ENCODE measurements at regions not wholly inside any gene's neighbourhood (a gene's known extent, or its start where the extent isn't known, plus 50 kb on each side); places are given as distances from the start of the nearest gene placed in this dataset.
"Not testable (repeated sequence)": the region's sequence is repeated elsewhere in the genome, so short reads cannot be mapped to it uniquely, and the experiment has no call there.

- DNase-seq (ENCODE audit: low read depth): no peak
Measured at GRCh38 chr5:92022415-92023140, 639.5 kb upstream of the ARRDC3 start.

GRCh38 chr5:92019376-92019990 lies 636.4 kb upstream of the ARRDC3 start:
- no peak for DNase-seq (ENCODE audit: low read depth)

- DNase-seq (ENCODE audit: low read depth): peak; percentile 28
Measured at GRCh38 chr5:92017776-92018175, 634.7 kb upstream of the ARRDC3 start.

GRCh38 chr5:92011845-92012244 lies 628.7 kb upstream of the ARRDC3 start:
- DNase-seq (ENCODE audit: low read depth): not testable (repeated sequence)

- DNase-seq (ENCODE audit: low read depth): no peak
Measured at GRCh38 chr5:92003806-92004205, 620.7 kb upstream of the ARRDC3 start.

GRCh38 chr5:92002721-92003274 lies 619.7 kb upstream of the ARRDC3 start:
- no peak for DNase-seq (ENCODE audit: low read depth)

- DNase-seq (ENCODE audit: low read depth): no peak
Measured at GRCh38 chr5:91998774-91999173, 615.7 kb upstream of the ARRDC3 start.

- no peak for DNase-seq (ENCODE audit: low read depth)
Measured at GRCh38 chr5:91983869-91984268, 600.8 kb upstream of the ARRDC3 start.

GRCh38 chr5:91978221-91978882 lies 595.2 kb upstream of the ARRDC3 start:
- no peak for DNase-seq (ENCODE audit: low read depth)

GRCh38 chr5:91977579-91977978 lies 594.5 kb upstream of the ARRDC3 start:
- no peak for DNase-seq (ENCODE audit: low read depth)

GRCh38 chr5:91976451-91976850 lies 593.3 kb upstream of the ARRDC3 start:
- no peak for DNase-seq (ENCODE audit: low read depth)

GRCh38 chr5:91963166-91963565 lies 580.0 kb upstream of the ARRDC3 start:
- no peak for DNase-seq (ENCODE audit: low read depth)

GRCh38 chr5:91957666-91958065 lies 574.5 kb upstream of the ARRDC3 start:
- DNase-seq (ENCODE audit: low read depth): no peak

GRCh38 chr5:91956738-91957137 lies 573.6 kb upstream of the ARRDC3 start:
- no peak for DNase-seq (ENCODE audit: low read depth)

- no peak for DNase-seq (ENCODE audit: low read depth)
Measured at GRCh38 chr5:91955610-91956009, 572.5 kb upstream of the ARRDC3 start.

- no peak for DNase-seq (ENCODE audit: low read depth)
Measured at GRCh38 chr5:91954136-91954535, 571.0 kb upstream of the ARRDC3 start.

- no peak for DNase-seq (ENCODE audit: low read depth)
Measured at GRCh38 chr5:91950328-91950727, 567.2 kb upstream of the ARRDC3 start.

- DNase-seq (ENCODE audit: low read depth): no peak
Measured at GRCh38 chr5:91946870-91947269, 563.8 kb upstream of the ARRDC3 start.

GRCh38 chr5:91941588-91941987 lies 558.5 kb upstream of the ARRDC3 start:
- no peak for DNase-seq (ENCODE audit: low read depth)

- no peak for DNase-seq (ENCODE audit: low read depth)
Measured at GRCh38 chr5:91938441-91938840, 555.3 kb upstream of the ARRDC3 start.

GRCh38 chr5:91937121-91937520 lies 554.0 kb upstream of the ARRDC3 start:
- peak; percentile 18 for DNase-seq (ENCODE audit: low read depth)

- DNase-seq (ENCODE audit: low read depth): no peak
Measured at GRCh38 chr5:91929522-91929817, 546.4 kb upstream of the ARRDC3 start.
